HG03520 (cell line): ENCODE measurements at regions not wholly inside any gene's neighbourhood (a gene's known extent, or its start where the extent isn't known, plus 50 kb on each side); places are given as distances from the start of the nearest gene placed in this dataset.

ENCODE experiments used
- ATAC-seq: cut with Tn5 transposase; IDR thresholded peaks from one replicate; pipeline ENCODE4 v1.9.1; 2021; ENCODE audit warnings: mild to moderate bottlenecking, moderate library complexity; ENCODE audit not compliant: unreplicated experiment

GRCh38 chr5:174877987-174878386 is 153.6 kb downstream of the MSX2 start:
- no peak for ATAC-seq

GRCh38 chr5:174872271-174872670 is 147.9 kb downstream of the MSX2 start:
- no peak for ATAC-seq

DNA sequence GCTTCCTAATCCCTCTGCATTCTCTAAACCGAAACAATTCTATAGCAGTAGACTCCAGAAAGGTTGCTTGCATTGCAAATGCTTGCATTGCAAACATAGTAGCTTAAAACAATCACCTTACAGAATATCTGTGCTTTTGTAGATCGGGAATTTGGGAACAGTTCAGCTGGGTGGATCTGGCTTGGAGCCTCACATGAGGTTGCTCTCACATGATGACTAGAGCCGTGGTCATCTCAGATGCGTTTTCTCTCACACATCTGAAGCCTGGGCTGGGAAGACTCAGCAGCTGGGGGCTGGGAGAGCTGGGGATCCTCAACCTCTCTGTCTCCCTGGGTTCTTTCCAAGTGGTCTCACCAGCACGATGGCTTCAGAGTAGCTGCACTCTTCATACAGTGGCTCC is 127.8 kb downstream of the MSX2 start:
- ATAC-seq: no peak

- no peak for ATAC-seq
Observed at GRCh38 chr5:174850565-174851169, 126.3 kb downstream of the MSX2 start.

GRCh38 chr5:174849426-174849825 is 125.0 kb downstream of the MSX2 start:
- ATAC-seq: no peak

DNA sequence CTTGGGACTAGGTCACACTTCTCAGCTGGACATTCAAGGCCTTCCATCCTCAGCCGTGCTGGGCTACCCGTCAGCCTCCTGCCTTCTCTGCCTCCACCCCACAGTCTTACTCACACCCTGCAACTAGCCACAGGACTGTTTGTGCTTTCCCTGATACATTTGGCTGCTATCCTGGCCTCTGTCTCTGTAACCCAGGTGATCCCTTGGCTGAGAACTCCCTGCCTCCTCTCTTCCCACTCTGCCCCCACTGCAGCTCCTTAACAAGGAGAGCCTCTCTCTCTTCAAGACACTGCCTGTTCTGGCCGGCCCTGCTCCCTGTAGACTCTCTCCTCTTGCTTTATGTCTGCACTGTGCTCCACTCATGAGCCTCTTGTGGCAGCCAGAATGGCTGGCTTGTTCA is 120.6 kb downstream of the MSX2 start:
- no peak for ATAC-seq

DNA sequence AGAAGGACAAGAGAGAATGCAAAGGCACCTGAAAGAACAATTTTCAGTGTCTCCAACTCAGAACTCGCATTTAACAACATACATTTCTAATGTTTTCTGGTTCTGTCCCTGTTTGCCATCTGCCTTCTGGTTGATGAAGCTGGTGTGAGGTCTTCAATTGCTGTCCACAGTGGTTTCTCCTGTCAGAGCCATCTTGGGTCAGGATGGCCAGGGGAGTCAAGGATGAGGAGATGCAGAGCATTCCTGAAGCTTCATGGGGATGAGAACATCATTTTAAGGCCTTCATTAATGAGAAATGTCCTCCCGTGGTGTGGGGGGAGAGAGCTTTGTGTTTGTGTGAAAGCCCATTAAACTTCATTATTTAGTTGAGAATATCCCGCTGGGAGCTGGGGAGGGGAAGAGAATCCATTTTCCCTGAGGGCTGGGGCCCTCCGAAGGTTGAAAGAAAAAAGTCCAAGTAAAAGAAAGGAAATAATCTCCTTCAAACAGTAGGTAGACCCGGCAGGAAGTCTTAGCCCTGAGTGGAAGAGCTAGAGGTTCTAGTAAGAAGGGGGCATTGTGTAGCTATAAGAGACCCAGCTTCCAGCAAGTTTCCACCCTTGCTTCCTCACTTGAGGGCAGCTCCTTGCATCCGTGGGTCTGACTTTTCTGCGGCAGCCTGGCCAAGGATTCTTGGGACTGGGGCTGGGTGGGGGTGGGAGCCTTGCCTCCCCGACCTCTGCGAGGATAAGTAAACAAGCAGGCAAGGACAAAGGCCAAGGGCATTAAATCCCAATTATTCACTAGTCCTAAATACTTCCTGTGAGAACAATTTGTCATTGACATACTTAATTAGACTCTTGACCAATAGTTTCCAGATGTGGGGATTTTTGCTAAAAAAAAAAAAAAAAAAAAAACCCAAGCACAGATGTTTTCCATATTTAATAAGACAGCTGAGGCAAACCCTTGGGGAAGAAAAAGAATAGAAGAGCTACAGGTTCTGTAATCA is 119.2 kb downstream of the MSX2 start:
- no peak for ATAC-seq

- ATAC-seq: no peak
Observed at GRCh38 chr5:174840435-174840834, 116.1 kb downstream of the MSX2 start.

DNA sequence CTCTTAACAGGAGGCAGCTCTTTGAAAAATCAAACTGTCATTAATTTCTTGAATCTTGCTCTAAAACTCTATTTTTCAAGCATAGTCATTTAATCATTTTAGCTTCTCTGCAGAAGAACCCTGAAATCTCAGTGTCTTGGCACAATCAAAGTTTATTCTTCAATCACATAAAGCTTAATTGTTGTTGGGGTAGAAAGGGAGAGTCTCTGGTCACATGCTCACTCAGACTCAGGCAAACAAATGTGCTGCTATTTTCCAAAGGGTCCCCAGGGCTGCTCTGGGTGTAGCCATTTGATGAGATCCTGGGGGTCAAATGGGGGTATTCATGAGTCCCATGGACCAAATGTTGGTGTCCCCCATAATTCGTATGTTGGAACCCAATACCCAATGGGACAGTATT is 114.8 kb downstream of the MSX2 start:
- no peak for ATAC-seq

- ATAC-seq: no peak
Observed at GRCh38 chr5:174837919-174838902, 113.8 kb downstream of the MSX2 start.

- no peak for ATAC-seq
Observed at GRCh38 chr5:174834081-174834480, 109.7 kb downstream of the MSX2 start.

DNA sequence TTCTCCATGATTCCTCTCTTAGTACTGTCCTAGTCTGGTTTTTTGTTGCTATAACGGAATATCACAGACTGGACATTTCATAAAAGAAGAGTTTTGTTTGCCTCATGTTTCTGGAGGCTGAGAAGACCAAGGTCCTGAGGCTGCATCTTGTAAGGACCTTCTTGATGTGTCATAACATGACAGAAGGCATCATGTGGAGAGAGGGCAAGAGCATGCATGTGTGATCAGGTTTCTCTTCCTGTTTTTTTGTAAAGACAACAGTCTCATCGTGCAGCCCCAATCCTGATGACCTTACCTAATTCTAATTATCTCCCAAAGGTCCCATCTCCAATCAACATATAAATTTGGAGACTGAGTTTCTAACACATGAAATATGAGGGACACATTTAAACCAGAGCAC is 108.4 kb downstream of the MSX2 start:
- ATAC-seq: no peak

GRCh38 chr5:174832025-174832424 is 107.6 kb downstream of the MSX2 start:
- no peak for ATAC-seq

DNA sequence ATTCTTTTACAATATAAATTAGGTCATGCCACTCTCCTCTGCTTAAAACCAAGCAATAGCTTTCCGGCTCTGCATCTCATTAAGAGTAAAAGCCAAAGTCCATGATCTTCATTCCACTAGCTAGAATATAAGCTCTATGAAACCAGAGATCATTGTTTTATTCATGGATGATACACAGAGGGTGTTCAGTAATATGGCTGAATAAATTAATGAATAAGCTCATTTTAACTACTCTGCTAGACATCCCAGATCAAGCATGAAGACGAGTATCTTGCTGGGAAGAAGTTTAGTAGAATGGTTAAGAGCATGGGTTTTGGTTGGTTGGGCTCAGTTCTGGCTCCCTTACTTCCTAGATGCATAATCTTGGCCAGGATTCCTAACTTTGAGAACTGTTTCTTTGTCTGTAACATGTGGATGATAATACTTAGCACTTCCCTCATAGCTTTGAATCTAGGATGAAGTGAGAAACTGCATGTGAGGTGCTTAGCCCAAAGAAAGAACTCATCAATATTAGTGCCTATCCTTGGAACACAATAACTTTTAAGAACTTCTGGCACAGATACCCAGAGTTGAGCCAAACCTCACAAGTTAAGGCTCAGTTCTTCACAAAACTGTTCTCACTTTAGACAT is 106.8 kb downstream of the MSX2 start:
- ATAC-seq: no peak

DNA sequence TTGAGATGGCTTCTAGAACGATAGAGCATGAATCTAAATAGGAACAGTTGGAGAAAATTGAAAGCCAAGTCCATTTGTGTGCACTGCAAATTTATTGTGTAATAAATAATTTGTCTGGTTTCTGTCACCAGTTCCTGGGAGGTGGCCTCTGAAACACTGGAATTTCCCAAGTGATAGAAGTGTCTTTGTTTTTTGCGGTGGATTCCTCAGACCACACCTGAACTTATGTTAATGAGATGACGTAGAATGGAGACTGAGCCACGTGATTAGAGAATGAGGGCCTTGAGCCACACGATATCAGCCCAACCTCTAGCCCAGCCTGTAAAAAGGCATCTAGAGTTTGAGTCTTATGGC is 105.1 kb downstream of the MSX2 start:
- no peak for ATAC-seq

GRCh38 chr5:174828804-174829510 is 104.6 kb downstream of the MSX2 start:
- no peak for ATAC-seq

- ATAC-seq: no peak
Observed at GRCh38 chr5:174827558-174827957, 103.2 kb downstream of the MSX2 start.

DNA sequence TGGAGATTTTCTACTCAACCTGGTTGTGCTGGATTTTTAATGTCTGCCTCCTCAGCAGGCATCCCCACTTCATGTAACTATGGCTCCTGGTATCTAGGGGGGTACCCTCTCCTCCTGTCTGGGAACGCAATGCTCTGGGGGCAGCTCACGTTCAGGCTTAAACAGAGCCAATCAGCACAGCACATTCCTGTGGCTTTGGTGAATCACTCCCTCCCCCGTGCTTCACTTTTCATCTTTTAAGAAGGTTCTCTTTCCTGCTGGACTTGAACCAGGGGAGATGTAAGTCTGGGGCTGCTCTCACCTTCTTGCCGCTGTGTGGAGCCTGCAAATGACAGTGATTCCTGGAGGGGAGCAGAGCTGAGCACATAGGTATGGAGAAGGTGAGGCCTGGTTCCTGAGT is 101.2 kb downstream of the MSX2 start:
- no peak for ATAC-seq

GRCh38 chr5:174818430-174818829 is 94.0 kb downstream of the MSX2 start:
- no peak for ATAC-seq

DNA sequence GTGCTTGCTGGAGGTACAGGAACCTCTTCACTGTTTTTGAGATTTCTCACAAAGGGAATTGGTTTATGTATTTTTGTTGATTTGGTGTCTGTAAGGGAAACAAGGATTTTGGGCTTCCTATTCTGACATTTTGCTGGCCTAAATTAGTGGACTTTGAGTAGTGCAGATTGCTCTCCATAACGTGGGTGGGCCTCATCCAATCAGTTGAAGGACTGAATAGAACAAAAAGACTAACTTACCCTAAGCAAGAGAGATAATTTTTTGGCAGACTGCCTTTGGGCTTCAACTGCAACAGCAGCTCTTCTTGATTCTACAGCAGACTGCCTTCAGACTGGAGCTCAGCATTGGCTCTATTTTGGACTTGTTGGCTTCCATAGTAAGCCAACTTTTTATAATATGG is 93.2 kb downstream of the MSX2 start:
- ATAC-seq: no peak
